ENCODE measurements at regions not wholly inside any gene's neighbourhood (a gene's known extent, or its start where the extent isn't known, plus 50 kb on each side); places are given as distances from the start of the nearest gene placed in this dataset.

DNA sequence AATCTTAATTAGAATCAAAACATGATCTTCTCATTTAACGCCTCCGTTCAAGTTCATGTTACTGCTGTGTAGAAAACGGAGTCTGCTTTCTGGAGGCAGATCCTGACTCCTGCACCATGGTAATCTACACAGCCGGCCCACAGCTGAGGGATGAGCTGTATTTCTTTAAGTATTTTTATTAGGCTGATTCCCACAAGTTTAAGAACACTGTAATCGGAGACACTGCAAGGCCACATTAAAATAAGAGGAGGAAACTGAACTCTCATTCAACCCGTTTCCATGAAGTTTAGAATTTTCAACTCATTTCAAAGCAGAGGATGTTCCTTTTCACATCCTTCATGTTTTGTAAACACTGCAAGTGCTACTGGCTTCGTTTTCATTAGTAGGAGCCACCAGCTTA lies 372.2 kb downstream of the NFIB start:
- no peak overlapping the region for H3K4me3 ChIP-seq (ENCODE audit: low read depth in 1 of 2, low read length in 2 of 2)
- H3K36me3 ChIP-seq (ENCODE audit: control insufficient read depth in 1 of 2, insufficient read depth in 2 of 2, low read length in 2 of 2), result no peaks in the 10 kb centered on the region
- H3K4me1 ChIP-seq (ENCODE audit: control insufficient read depth in 1 of 2, insufficient read depth in 2 of 2, low read length in 2 of 2), result peaks cover 4 to 6% of the 10 kb centered on the region in 2 donors
- H3K27ac ChIP-seq (ENCODE audit: low read length), result no peak overlapping the region
- H3K9me3 ChIP-seq (ENCODE audit: control insufficient read depth in 1 of 2, low read length in 2 of 2), result no peaks in the 10 kb centered on the region
- H3K27me3 ChIP-seq (ENCODE audit: low read depth, low read length), result no peaks in the 10 kb centered on the region

DNA sequence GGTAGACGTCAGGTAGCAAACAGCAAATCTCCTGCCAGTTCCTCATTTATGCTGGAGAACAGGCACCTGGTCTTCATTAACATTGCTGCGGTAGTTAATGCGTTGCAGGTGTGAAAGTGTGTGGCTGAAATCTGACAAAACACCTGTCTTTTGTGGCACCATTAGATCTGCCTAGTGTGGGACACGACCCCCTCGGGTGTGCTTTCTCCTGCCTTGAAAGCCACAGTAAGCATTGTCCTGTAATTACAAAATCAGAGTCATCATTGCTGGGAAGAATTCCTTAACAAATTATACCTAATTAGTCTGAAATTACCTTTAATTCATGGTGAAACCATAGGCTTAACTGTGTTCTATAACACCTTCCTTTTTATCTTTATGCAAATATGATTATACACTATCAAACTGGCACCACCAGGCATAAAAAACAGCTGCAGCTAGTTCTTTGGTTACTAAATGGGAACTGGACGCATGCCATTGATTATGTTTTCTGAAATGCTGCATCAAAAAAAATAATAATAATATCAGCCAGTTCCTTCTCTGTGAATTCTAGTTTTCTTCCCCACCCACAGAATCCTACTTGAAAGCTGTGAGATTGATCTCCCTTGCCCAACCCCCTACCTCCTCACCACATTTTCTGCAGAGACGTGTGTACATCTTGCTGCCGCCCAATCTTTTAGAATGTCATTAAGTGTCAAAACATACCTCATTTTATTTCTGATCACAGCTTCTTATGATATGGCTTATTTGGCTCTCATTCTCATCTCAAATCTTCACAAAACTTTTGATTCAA lies 374.0 kb downstream of the NFIB start:
- Histone ChIP-seq H3K27me3 (ENCODE audit: low read depth, low read length) (no peaks in the 10 kb centered on the region), H3K27ac (ENCODE audit: low read length) (peak overlapping the region; percentile 32), H3K4me1 (ENCODE audit: control insufficient read depth in 1 of 2, insufficient read depth in 2 of 2, low read length in 2 of 2) (peaks cover 4 to 6% of the 10 kb centered on the region in 2 donors), H3K4me3 (ENCODE audit: low read depth in 1 of 2, low read length in 2 of 2) (no peak overlapping the region), H3K36me3 (ENCODE audit: control insufficient read depth in 1 of 2, insufficient read depth in 2 of 2, low read length in 2 of 2) (no peaks in the 10 kb centered on the region), H3K9me3 (ENCODE audit: control insufficient read depth in 1 of 2, low read length in 2 of 2) (no peaks in the 10 kb centered on the region)

DNA sequence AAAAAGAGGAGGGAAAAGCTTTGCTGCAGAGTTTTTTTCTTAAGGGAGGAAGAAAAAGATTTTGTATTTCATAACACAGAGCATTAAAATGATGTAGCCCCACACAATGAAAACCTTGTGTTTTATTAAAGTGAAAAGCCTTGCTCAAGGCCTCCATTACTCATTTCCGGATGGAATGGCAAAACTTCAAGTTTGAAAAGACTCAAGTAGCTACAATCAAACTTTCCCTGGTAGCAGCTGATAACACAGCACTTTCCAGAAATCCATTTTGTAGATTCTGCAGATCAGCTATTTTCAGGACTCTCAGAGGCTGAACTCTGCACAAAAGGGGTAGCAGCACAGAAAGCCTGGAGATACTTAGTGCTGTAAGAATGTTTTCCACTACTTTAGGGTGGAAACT lies 374.8 kb downstream of the NFIB start:
- Histone ChIP-seq H3K4me1 (ENCODE audit: control insufficient read depth in 1 of 2, insufficient read depth in 2 of 2, low read length in 2 of 2) (peaks cover 4 to 6% of the 10 kb centered on the region in 2 donors), H3K27me3 (ENCODE audit: low read depth, low read length) (no peaks in the 10 kb centered on the region), H3K27ac (ENCODE audit: low read length) (peak overlapping the region; percentile 32), H3K9me3 (ENCODE audit: control insufficient read depth in 1 of 2, low read length in 2 of 2) (no peaks in the 10 kb centered on the region), H3K4me3 (ENCODE audit: low read depth in 1 of 2, low read length in 2 of 2) (no peak overlapping the region), H3K36me3 (ENCODE audit: control insufficient read depth in 1 of 2, insufficient read depth in 2 of 2, low read length in 2 of 2) (no peaks in the 10 kb centered on the region)

DNA sequence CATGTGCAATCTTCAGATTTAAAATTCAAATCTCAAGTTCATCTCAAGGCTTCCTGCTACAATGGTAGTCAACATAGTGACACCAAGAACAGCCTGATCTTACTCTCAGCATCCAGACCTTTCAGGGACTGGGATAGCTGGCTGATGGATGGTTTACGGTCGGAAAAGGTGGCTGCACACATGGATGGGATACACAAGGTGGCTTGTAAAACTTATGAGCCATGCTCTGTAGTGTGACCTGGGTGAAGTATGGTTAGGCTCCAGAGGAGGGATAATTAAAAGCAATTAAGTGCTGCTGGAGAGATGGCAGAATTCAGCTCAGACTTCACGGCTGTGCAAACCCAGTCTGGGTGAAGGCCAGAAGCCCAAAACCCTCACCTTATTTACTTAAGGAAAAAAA lies 379.5 kb downstream of the NFIB start:
- Histone ChIP-seq H3K27ac (ENCODE audit: low read length) (no peak overlapping the region), H3K27me3 (ENCODE audit: low read depth, low read length) (no peaks in the 10 kb centered on the region), H3K4me1 (ENCODE audit: control insufficient read depth in 1 of 2, insufficient read depth in 2 of 2, low read length in 2 of 2) (peaks cover 2 to 3% of the 10 kb centered on the region in 2 donors), H3K4me3 (ENCODE audit: low read depth in 1 of 2, low read length in 2 of 2) (no peak overlapping the region), H3K36me3 (ENCODE audit: control insufficient read depth in 1 of 2, insufficient read depth in 2 of 2, low read length in 2 of 2) (no peaks in the 10 kb centered on the region), H3K9me3 (ENCODE audit: control insufficient read depth in 1 of 2, low read length in 2 of 2) (no peaks in the 10 kb centered on the region)

DNA sequence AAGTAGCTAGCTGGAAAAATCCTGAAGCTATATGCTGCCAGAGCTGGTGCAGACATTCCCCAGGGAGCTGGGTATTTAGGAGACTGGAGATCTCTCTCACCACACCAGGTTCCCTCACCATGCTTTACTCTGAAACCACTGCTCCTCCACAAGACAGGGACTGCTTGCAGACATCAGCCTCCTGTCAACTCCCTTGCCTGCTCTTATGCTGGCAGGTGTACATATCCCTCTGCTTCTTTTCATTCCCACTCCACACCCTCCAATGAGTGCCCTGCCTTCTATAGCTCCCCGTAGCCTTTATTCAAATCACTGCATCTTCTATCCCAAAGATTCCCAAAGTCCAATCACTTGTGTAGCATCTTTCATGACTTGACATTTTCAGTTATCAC lies 380.7 kb downstream of the NFIB start:
- H3K27me3 ChIP-seq (ENCODE audit: low read depth, low read length), result no peaks in the 10 kb centered on the region
- H3K27ac ChIP-seq (ENCODE audit: low read length), result no peak overlapping the region
- H3K4me3 ChIP-seq (ENCODE audit: low read depth in 1 of 2, low read length in 2 of 2), result no peak overlapping the region
- H3K4me1 ChIP-seq (ENCODE audit: control insufficient read depth in 1 of 2, insufficient read depth in 2 of 2, low read length in 2 of 2), result no peaks in the 10 kb centered on the region
- no peaks in the 10 kb centered on the region for H3K9me3 ChIP-seq (ENCODE audit: control insufficient read depth in 1 of 2, low read length in 2 of 2)
- H3K36me3 ChIP-seq (ENCODE audit: control insufficient read depth in 1 of 2, insufficient read depth in 2 of 2, low read length in 2 of 2), result no peaks in the 10 kb centered on the region

DNA sequence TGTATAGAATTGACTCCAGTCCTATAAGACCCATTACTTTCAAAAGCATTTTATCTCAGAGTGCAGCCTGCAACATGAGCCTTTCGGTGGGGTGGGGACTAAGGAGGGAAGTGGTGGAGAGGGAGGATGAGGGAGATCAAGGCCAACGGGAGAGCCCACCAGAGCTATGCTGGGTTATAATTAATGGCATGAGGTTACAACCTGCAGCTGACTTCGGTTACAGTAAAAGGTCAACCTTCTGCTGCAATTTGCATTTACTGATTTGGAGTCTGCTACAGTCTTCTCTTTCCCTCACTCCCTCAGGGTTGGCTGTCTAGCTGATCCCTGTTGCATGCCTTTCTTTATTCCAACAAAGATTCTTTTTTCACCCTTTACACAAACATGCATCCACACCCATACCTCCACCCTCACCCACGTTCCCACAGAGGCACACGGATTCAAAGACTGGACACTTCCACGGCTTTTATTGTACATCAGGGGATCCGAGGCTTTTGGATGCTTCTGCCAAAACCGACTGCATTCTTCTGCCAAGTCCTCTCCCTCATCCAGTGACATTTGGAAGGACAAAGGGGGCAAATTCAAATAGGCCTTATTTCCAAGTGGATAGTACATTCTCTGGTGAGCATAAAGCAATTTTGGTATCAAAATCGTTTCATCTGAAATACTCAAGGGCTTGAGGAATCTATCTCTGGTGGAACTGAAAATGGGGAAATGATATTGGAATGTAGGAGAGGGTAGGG lies 381.2 kb downstream of the NFIB start:
- Histone ChIP-seq H3K4me3 (ENCODE audit: low read depth in 1 of 2, low read length in 2 of 2) (no peak overlapping the region), H3K4me1 (ENCODE audit: control insufficient read depth in 1 of 2, insufficient read depth in 2 of 2, low read length in 2 of 2) (no peaks in the 10 kb centered on the region), H3K27ac (ENCODE audit: low read length) (no peak overlapping the region), H3K9me3 (ENCODE audit: control insufficient read depth in 1 of 2, low read length in 2 of 2) (no peaks in the 10 kb centered on the region), H3K36me3 (ENCODE audit: control insufficient read depth in 1 of 2, insufficient read depth in 2 of 2, low read length in 2 of 2) (no peaks in the 10 kb centered on the region), H3K27me3 (ENCODE audit: low read depth, low read length) (no peaks in the 10 kb centered on the region)

DNA sequence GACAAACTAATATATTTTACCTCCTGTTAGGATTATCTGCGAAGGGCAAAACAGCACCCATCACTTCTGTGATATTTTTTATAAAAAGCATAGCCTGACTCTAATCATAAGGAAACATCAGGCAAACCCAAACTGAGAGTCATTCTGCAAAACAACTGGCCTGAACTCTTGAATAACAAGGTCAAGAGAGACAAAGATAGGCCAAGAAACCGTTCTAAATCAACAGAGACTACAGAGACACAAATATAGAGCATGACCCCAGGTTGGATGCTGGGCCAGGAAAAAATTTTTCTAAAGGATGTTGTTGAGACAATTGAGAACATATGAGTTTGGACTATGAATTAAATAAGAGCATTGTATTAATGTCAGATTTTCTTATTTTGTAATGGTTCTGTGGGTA lies 384.9 kb downstream of the NFIB start:
- H3K4me3 ChIP-seq (ENCODE audit: low read depth in 1 of 2, low read length in 2 of 2), result no peak overlapping the region
- H3K9me3 ChIP-seq (ENCODE audit: control insufficient read depth in 1 of 2, low read length in 2 of 2), result peaks cover 0 to 2% of the 10 kb centered on the region in 2 donors
- no peaks in the 10 kb centered on the region for H3K36me3 ChIP-seq (ENCODE audit: control insufficient read depth in 1 of 2, insufficient read depth in 2 of 2, low read length in 2 of 2)
- H3K27ac ChIP-seq (ENCODE audit: low read length), result no peak overlapping the region
- no peaks in the 10 kb centered on the region for H3K4me1 ChIP-seq (ENCODE audit: control insufficient read depth in 1 of 2, insufficient read depth in 2 of 2, low read length in 2 of 2)
- no peaks in the 10 kb centered on the region for H3K27me3 ChIP-seq (ENCODE audit: low read depth, low read length)

DNA sequence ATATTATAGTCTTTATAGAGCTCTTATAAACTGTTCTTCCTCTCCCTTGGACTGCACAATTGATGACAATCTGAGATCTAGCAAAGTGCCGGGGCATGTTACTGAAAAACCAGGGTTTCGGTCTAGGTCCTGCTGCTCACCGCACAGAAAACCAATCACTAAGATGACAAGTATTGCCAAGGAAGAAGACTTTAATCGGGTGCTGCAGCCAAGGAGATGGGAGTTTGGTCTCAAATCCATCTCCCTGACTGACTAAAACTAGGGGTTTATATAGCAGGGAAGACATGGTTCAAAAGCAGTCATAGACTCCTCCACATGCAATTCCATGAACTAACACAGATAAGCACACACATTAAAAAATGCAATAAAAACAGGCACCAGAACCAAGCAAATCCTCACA lies 390.6 kb downstream of the NFIB start:
- Histone ChIP-seq H3K36me3 (ENCODE audit: control insufficient read depth in 1 of 2, insufficient read depth in 2 of 2, low read length in 2 of 2) (no peaks in the 10 kb centered on the region), H3K9me3 (ENCODE audit: control insufficient read depth in 1 of 2, low read length in 2 of 2) (peaks cover 4 to 5% of the 10 kb centered on the region in 2 donors), H3K4me3 (ENCODE audit: low read depth in 1 of 2, low read length in 2 of 2) (no peak overlapping the region), H3K27me3 (ENCODE audit: low read depth, low read length) (no peaks in the 10 kb centered on the region), H3K4me1 (ENCODE audit: control insufficient read depth in 1 of 2, insufficient read depth in 2 of 2, low read length in 2 of 2) (no peaks in the 10 kb centered on the region), H3K27ac (ENCODE audit: low read length) (no peak overlapping the region)

DNA sequence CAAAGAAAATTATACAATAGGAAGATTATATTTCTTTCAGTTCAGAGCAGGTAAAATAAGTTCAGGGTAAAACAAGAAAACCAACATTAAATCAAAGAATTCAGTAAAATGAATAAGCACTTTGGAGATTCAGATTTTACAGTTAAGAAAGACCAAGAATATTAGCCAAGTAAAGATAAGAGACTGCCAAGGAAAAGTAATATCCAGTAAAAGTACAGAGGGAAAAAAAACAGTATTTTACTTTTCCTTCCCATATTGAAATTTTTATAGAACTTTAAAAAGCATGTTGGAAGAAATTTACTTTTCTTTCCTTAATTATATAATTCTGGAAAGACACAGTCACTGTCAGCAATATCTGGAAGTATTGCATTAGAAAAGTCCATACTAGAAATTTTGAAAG lies 393.4 kb downstream of the NFIB start:
- Histone ChIP-seq H3K9me3 (ENCODE audit: control insufficient read depth in 1 of 2, low read length in 2 of 2) (peaks cover 4 to 5% of the 10 kb centered on the region in 2 donors), H3K4me3 (ENCODE audit: low read depth in 1 of 2, low read length in 2 of 2) (no peak overlapping the region), H3K36me3 (ENCODE audit: control insufficient read depth in 1 of 2, insufficient read depth in 2 of 2, low read length in 2 of 2) (no peaks in the 10 kb centered on the region), H3K27me3 (ENCODE audit: low read depth, low read length) (no peaks in the 10 kb centered on the region), H3K4me1 (ENCODE audit: control insufficient read depth in 1 of 2, insufficient read depth in 2 of 2, low read length in 2 of 2) (no peaks in the 10 kb centered on the region), H3K27ac (ENCODE audit: low read length) (no peak overlapping the region)

DNA sequence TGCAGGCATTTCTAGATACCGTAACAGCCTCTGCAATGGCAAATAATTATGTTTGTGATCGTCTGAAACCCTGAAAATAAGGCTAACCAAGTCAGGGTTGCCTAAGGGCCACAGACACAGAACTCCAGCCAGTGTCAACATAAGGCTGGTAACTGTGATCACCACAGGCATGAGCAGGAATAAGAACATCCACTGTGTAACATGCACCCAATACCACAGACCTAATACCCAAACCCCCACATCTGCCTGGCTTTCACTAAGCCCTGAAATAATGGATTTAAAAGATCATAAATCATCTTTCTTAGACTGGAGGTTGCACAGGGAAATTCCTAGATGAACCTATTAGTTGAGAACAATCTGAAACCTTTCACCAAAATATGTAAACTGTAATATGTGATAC lies 394.5 kb downstream of the NFIB start:
- H3K4me1 ChIP-seq (ENCODE audit: control insufficient read depth in 1 of 2, insufficient read depth in 2 of 2, low read length in 2 of 2), result no peaks in the 10 kb centered on the region
- no peak overlapping the region for H3K27ac ChIP-seq (ENCODE audit: low read length)

DNA sequence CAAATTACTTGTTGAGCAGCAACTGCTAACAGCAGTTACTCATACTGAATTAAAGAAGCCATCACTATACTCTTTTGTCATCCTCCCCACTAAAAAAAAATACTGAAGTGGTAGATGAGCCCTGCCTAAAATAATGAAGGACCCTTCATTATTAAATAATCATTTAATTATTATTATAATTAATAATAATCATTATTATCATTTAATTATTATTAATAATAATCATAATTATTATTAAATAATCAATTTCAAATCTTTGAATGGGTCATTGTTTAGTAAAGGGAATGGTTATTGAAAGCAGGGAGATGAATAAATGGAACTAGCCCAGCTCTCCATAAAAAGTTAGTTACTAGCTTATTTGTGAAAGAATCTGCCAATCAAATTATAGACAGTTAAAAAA lies 396.4 kb downstream of the NFIB start:
- H3K36me3 ChIP-seq (ENCODE audit: control insufficient read depth in 1 of 2, insufficient read depth in 2 of 2, low read length in 2 of 2), result no peaks in the 10 kb centered on the region
- H3K27ac ChIP-seq (ENCODE audit: low read length), result no peak overlapping the region
- H3K27me3 ChIP-seq (ENCODE audit: low read depth, low read length), result no peaks in the 10 kb centered on the region
- H3K4me1 ChIP-seq (ENCODE audit: control insufficient read depth in 1 of 2, insufficient read depth in 2 of 2, low read length in 2 of 2), result no peaks in the 10 kb centered on the region
- no peaks in the 10 kb centered on the region for H3K9me3 ChIP-seq (ENCODE audit: control insufficient read depth in 1 of 2, low read length in 2 of 2)
- no peak overlapping the region for H3K4me3 ChIP-seq (ENCODE audit: low read depth in 1 of 2, low read length in 2 of 2)

More for the DNA sequence above, 394.5 kb downstream of the NFIB start:
- no peak overlapping the region for H3K4me3 ChIP-seq (ENCODE audit: low read depth in 1 of 2, low read length in 2 of 2)
- H3K9me3 ChIP-seq (ENCODE audit: control insufficient read depth in 1 of 2, low read length in 2 of 2), result peaks cover 4 to 5% of the 10 kb centered on the region in 2 donors
- H3K27me3 ChIP-seq (ENCODE audit: low read depth, low read length), result no peaks in the 10 kb centered on the region
- no peaks in the 10 kb centered on the region for H3K36me3 ChIP-seq (ENCODE audit: control insufficient read depth in 1 of 2, insufficient read depth in 2 of 2, low read length in 2 of 2)

Measured in muscle layer of duodenum (tissue), 2 donors.